ENCODE measurements at regions not wholly inside any gene's neighbourhood (a gene's known extent, or its start where the extent isn't known, plus 50 kb on each side); places are given as distances from the start of the nearest gene placed in this dataset.

DNA sequence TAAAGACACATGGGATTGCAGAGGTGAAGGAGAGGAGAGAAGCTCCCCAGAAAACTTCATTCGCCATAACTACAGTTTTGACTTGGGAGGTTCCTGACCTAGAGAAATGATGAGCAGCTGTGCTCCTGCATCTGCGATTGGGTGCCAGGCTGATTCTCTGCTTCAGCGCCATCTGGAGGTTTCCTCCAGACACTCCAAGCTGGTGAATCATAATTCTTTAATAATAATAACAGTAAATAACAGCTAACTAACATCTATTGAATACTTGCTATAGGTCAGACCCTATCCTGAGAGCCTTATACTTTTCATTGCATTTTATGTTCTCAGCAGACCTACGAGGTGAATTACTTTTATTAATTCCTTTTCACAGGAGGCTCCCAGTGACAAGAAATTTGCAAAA, 575.8 kb downstream of the TOX3 start:
- Histone ChIP-seq H3K27me3 (no peaks in the 10 kb centered on the region), H3K4me1 (no peaks in the 10 kb centered on the region), H3K4me3 (no peak overlapping the region), H3K36me3 (no peaks in the 10 kb centered on the region), H3K9me3 (no peaks in the 10 kb centered on the region), H3K27ac (no peak overlapping the region)
- TF ChIP-seq, protein P1, sequence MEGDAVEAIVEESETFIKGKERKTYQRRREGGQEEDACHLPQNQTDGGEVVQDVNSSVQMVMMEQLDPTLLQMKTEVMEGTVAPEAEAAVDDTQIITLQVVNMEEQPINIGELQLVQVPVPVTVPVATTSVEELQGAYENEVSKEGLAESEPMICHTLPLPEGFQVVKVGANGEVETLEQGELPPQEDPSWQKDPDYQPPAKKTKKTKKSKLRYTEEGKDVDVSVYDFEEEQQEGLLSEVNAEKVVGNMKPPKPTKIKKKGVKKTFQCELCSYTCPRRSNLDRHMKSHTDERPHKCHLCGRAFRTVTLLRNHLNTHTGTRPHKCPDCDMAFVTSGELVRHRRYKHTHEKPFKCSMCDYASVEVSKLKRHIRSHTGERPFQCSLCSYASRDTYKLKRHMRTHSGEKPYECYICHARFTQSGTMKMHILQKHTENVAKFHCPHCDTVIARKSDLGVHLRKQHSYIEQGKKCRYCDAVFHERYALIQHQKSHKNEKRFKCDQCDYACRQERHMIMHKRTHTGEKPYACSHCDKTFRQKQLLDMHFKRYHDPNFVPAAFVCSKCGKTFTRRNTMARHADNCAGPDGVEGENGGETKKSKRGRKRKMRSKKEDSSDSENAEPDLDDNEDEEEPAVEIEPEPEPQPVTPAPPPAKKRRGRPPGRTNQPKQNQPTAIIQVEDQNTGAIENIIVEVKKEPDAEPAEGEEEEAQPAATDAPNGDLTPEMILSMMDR (IDR thresholded peaks at IDR 0.05), result no peak
- TF ChIP-seq POLR2A (IDR thresholded peaks at IDR 0.05), result no peak
- TF ChIP-seq POLR2AphosphoS5 (IDR thresholded peaks at IDR 0.05), result no peak
- DNase-seq (ENCODE audit: low spot score in 2 of 2), result no peak
- intact Hi-C loops (cut with DNase I; ENCODE audit: low total_unique reads), result no loop called here

DNA sequence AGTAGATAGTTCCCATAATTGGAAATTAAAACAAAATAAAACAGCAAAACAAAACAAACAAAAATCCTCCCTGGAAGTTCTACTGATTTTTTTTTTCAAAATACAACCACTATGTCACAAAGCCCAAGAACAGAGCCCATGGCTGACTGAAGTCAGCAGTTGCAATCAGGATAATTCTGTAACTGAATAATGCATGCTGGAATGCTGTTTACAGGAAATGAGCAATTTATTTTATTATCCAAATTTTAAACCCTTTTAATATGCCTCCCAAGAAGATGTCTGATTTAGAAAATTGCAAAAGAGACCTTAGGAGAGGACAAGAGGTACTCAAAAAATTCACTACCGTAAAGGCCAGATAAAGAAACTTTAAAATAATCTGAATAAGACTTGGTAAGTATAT, 578.2 kb downstream of the TOX3 start:
- intact Hi-C loops (cut with DNase I; ENCODE audit: low total_unique reads), result no loop called here
- Histone ChIP-seq H3K27ac (no peak overlapping the region), H3K4me1 (no peaks in the 10 kb centered on the region), H3K9me3 (no peaks in the 10 kb centered on the region), H3K4me3 (no peak overlapping the region), H3K27me3 (peaks cover 0 to 5% of the 10 kb centered on the region in 2 donors), H3K36me3 (no peaks in the 10 kb centered on the region)
- TF ChIP-seq POLR2A (IDR thresholded peaks at IDR 0.05) (no peak), POLR2AphosphoS5 (IDR thresholded peaks at IDR 0.05) (no peak)
- TF ChIP-seq, protein P1 (IDR thresholded peaks at IDR 0.05), result no peak
- no peak for DNase-seq (ENCODE audit: low spot score in 2 of 2)

DNA sequence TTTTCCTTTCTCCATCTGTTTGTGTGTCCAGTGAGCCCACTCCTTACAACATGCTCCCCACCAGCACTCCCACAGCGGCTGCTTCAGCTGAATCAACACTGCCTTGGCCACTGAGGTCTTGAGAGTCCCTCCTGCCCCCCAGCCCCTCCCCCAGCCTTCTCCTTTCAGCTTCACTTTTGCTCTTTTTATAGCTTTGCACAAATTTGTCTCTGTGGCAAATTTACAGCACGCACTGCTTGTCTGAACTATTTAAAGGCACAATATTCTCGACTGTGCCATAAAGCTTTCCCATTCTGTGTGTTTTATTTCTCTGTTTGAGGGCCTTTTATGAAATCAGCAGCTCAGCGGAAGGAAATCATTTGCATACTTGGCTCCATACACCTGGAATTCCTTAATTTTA, 579.3 kb downstream of the TOX3 start:
- Histone ChIP-seq H3K4me3 (no peak overlapping the region), H3K27me3 (peaks cover 0 to 5% of the 10 kb centered on the region in 2 donors), H3K36me3 (no peaks in the 10 kb centered on the region), H3K27ac (no peak overlapping the region), H3K9me3 (no peaks in the 10 kb centered on the region), H3K4me1 (no peaks in the 10 kb centered on the region)
- TF ChIP-seq POLR2A (IDR thresholded peaks at IDR 0.05), result no peak
- no peak for TF ChIP-seq POLR2AphosphoS5 (IDR thresholded peaks at IDR 0.05)
- TF ChIP-seq, protein P1 (IDR thresholded peaks at IDR 0.05), result no peak
- intact Hi-C loops (cut with DNase I; ENCODE audit: low total_unique reads), result no loop called here
- DNase-seq (ENCODE audit: low spot score in 2 of 2), result no peak

DNA sequence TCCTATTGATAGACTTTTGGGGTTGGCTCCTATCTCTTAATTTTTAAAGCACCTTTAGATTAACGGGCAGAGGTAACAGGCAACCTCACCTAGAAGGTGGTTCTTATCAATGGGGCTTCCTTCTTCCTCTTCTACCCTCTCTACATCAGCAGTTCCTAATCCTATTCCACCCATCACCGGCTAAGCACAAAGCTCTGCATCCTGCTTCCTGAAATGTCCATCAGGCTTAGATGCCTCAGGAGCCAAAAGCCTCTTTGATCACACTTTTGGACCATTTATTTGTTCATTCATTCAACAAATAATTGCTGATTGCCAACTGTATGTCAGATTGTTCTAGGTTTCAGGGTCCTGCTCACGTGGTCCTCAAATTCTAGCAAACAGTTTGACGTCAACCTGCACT, 586.0 kb downstream of the TOX3 start:
- intact Hi-C loops (cut with DNase I; ENCODE audit: low total_unique reads), result no loop called here
- Histone ChIP-seq H3K36me3 (no peaks in the 10 kb centered on the region), H3K27me3 (peaks cover 0 to 5% of the 10 kb centered on the region in 2 donors), H3K4me1 (no peaks in the 10 kb centered on the region), H3K9me3 (no peaks in the 10 kb centered on the region), H3K4me3 (no peak overlapping the region), H3K27ac (no peak overlapping the region)
- no peak for DNase-seq (ENCODE audit: low spot score in 2 of 2)
- TF ChIP-seq POLR2AphosphoS5 (IDR thresholded peaks at IDR 0.05) (no peak), POLR2A (IDR thresholded peaks at IDR 0.05) (no peak)
- TF ChIP-seq, protein P1 (IDR thresholded peaks at IDR 0.05), result no peak

DNA sequence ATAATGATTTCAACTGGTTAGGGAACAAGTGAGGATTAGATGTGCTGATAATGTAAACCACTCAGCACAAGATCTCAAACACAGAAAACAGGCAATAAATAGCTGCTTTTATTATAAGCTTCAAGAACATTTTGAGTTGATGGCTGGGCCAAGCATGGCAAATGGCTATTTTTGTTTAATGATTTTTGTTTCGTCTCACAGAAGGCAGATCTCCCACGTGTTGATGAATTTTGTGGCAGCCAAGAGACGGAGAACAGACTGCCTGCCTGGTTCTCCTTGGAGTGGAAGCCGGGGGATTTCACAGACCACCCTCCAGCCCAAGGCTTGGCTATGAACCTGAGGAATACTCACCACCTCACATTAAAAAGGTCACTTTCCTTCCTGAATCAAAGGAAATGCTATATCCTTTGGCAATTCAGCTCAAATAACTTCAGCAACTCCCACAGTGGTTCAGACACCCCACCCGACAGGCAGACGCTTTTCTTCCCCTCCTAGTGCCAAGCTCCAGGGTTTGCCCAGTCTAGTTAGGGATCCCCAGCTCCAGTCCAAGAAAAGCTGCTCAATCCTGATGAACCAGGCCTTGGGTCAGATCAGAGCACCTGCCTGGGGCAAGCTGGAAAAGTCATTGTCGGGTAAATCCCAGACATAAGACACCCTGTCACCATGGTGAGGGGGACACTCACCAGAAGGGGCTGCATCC, 593.5 kb downstream of the TOX3 start:
- no peaks in the 10 kb centered on the region for H3K9me3 ChIP-seq
- H3K27ac ChIP-seq, result no peak overlapping the region
- DNase-seq (ENCODE audit: low spot score in 2 of 2), result no peak
- H3K36me3 ChIP-seq, result no peaks in the 10 kb centered on the region
- no peak overlapping the region for H3K4me3 ChIP-seq
- no peaks in the 10 kb centered on the region for H3K4me1 ChIP-seq
- H3K27me3 ChIP-seq, result peaks cover 0 to 9% of the 10 kb centered on the region in 2 donors
- TF ChIP-seq, protein P1 (IDR thresholded peaks at IDR 0.05), result no peak
- no peak for TF ChIP-seq POLR2AphosphoS5 (IDR thresholded peaks at IDR 0.05)
- TF ChIP-seq POLR2A (IDR thresholded peaks at IDR 0.05), result no peak
- intact Hi-C loops (cut with DNase I; ENCODE audit: low total_unique reads), result no loop called here

All from breast epithelium (tissue), 4 donors.